Hepatocyte (in vitro differentiated cells): ENCODE measurements at regions not wholly inside any gene's neighbourhood (a gene's known extent, or its start where the extent isn't known, plus 50 kb on each side); places are given as distances from the start of the nearest gene placed in this dataset.

Experiments
- DNase-seq: peaks from one replicate; pipeline ENCODE4 v3.0.0-alpha.2; 2016; ENCODE audit warnings: low spot score
- H2AFZ ChIP-seq: fragments of 200-600 bp; sonication (generic); 2 replicates; pipeline ENCODE4 v1.6.0; 2016; ENCODE audit warnings: antibody characterized with exemption, mild to moderate bottlenecking
- H3K27ac ChIP-seq: fragments of 200-600 bp; sonication (generic); 2 replicates; pipeline ENCODE4 v1.5.1; 2016; ENCODE audit warnings: mild to moderate bottlenecking
- H3K27me3 ChIP-seq: fragments of 200-600 bp; sonication (generic); 2 replicates; pipeline ENCODE4 v1.6.1; 2016
- H3K36me3 ChIP-seq: fragments of 200-600 bp; sonication (generic); replicated peaks from 2 replicates; pipeline ENCODE4 v1.5.1; 2016; ENCODE audit warnings: low read depth; ENCODE audit not compliant: insufficient read depth
- H3K4me1 ChIP-seq: fragments of 200-600 bp; sonication (generic); 2 replicates; pipeline ENCODE4 v1.5.1; 2016; ENCODE audit warnings: mild to moderate bottlenecking, moderate library complexity; ENCODE audit not compliant: insufficient read depth
- H3K4me2 ChIP-seq: fragments of 200-600 bp; sonication (generic); 2 replicates; pipeline ENCODE4 v1.6.0; 2016
- H3K4me3 ChIP-seq: fragments of 200-600 bp; sonication (generic); 2 replicates; pipeline ENCODE4 v1.5.1; 2016; ENCODE audit warnings: mild to moderate bottlenecking
- H3K79me2 ChIP-seq: fragments of 200-600 bp; sonication (generic); 2 replicates; pipeline ENCODE4 v1.6.0; 2017; ENCODE audit warnings: mild to moderate bottlenecking
- H3K9me2 ChIP-seq: fragments of 200-600 bp; sonication (generic); replicated peaks from 2 replicates; pipeline ENCODE4 v1.6.0; 2017; ENCODE audit warnings: mild to moderate bottlenecking; ENCODE audit not compliant: insufficient read depth
- H3K9me3 ChIP-seq: fragments of 200-600 bp; sonication (generic); 2 replicates; pipeline ENCODE4 v1.5.1; 2016; ENCODE audit warnings: low read depth, mild to moderate bottlenecking
- H4K20me1 ChIP-seq: fragments of 200-600 bp; sonication (generic); 2 replicates; pipeline ENCODE4 v1.6.0; 2016; ENCODE audit warnings: mild to moderate bottlenecking; ENCODE audit not compliant: insufficient read depth, poor library complexity, severe bottlenecking
- EZH2 ChIP-seq: fragments of 200-600 bp; sonication (generic); IDR thresholded peaks from 2 replicates; pipeline ENCODE4 v1.6.1; 2016; ENCODE audit warnings: antibody characterized with exemption, mild to moderate bottlenecking, borderline replicate concordance
- EZH2phosphoT487 ChIP-seq: fragments of 200-600 bp; sonication (generic); IDR thresholded peaks from one replicate; pipeline ENCODE4 v1.6.1; 2018; ENCODE audit warnings: antibody characterized with exemption, mild to moderate bottlenecking, low read depth, moderate library complexity; ENCODE audit not compliant: unreplicated experiment, severe bottlenecking
- WGBS: methylation state at CpG from one replicate; pipeline ENCODE4 v1.1.6; 2016; ENCODE audit warnings: low lambda C conversion rate; ENCODE audit errors: missing lambda C conversion rate; 5-methylcytosine and 5-hydroxymethylcytosine counted together
- TF ChIP-seq, protein P1 (sequence below): fragments of 200-600 bp; sonication (generic); IDR thresholded peaks from 2 replicates; pipeline ENCODE4 v1.5.1; 2016; ENCODE audit warnings: antibody characterized with exemption, mild to moderate bottlenecking; ENCODE audit not compliant: poor library complexity

DNA sequence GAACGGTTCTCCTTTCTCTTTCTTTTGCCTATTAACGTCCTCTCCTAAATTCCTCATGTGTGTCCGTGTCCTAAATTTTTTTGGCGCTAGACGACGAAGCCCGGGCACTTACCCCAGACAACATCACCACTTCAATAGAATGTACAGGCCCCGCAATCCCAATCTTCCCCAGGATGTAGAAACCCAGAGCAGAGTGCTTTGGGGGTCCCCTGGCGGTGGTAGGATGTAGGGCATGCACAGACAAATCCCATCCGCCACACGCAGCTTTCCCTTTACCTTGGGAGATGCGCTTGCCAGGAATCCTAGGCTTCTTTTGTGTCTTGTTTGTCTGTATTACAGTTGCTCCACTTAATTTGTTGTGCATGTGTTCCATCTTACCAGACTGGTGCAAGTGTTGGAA is 417.3 kb upstream of the ARID1B start:
- TF ChIP-seq EZH2 (no peak), EZH2phosphoT487 (no peak)
- TF ChIP-seq, protein P1, sequence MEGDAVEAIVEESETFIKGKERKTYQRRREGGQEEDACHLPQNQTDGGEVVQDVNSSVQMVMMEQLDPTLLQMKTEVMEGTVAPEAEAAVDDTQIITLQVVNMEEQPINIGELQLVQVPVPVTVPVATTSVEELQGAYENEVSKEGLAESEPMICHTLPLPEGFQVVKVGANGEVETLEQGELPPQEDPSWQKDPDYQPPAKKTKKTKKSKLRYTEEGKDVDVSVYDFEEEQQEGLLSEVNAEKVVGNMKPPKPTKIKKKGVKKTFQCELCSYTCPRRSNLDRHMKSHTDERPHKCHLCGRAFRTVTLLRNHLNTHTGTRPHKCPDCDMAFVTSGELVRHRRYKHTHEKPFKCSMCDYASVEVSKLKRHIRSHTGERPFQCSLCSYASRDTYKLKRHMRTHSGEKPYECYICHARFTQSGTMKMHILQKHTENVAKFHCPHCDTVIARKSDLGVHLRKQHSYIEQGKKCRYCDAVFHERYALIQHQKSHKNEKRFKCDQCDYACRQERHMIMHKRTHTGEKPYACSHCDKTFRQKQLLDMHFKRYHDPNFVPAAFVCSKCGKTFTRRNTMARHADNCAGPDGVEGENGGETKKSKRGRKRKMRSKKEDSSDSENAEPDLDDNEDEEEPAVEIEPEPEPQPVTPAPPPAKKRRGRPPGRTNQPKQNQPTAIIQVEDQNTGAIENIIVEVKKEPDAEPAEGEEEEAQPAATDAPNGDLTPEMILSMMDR: no peak
- 92% methylated on average over 12 of the region's 12 CpGs for WGBS
- Histone ChIP-seq H3K4me2 (no peak overlapping the region), H3K79me2 (no peaks in the 10 kb centered on the region), H3K4me3 (no peak overlapping the region), H3K9me3 (no peaks in the 10 kb centered on the region), H3K27me3 (no peaks in the 10 kb centered on the region), H2AFZ (no peak overlapping the region), H4K20me1 (no peaks in the 10 kb centered on the region), H3K9me2 (no peaks in the 10 kb centered on the region), H3K4me1 (no peaks in the 10 kb centered on the region), H3K27ac (no peak overlapping the region), H3K36me3 (no peaks in the 10 kb centered on the region)
- DNase-seq: no peak

DNA sequence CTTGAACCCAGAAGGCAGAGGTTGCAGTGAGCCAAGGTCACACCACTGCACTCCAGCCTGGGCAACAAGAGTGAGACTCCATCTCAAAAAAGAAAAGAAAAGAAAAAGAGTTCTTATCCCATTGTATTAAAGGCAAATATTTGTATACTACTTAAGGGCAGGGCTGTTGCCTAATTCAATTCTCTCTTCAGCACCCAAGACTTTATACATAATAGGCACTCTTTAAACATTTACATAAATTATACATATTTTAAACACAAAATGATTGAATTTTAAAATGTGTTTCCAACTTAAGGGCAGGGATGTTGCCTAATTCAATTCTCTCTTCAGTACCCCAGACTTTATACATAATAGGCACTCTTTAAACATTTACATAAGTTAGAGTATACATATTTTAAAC is 424.3 kb upstream of the ARID1B start:
- DNase-seq: no peak
- H3K27ac ChIP-seq: no peak overlapping the region
- H2AFZ ChIP-seq: no peak overlapping the region
- TF ChIP-seq, protein P1: no peak
- TF ChIP-seq EZH2phosphoT487: no peak
- no peaks in the 10 kb centered on the region for H3K27me3 ChIP-seq
- H3K36me3 ChIP-seq: no peaks in the 10 kb centered on the region
- H3K4me2 ChIP-seq: no peak overlapping the region
- no peaks in the 10 kb centered on the region for H3K79me2 ChIP-seq
- no peaks in the 10 kb centered on the region for H4K20me1 ChIP-seq
- no peak overlapping the region for H3K4me3 ChIP-seq
- H3K9me2 ChIP-seq: no peaks in the 10 kb centered on the region
- no peaks in the 10 kb centered on the region for H3K4me1 ChIP-seq
- H3K9me3 ChIP-seq: no peaks in the 10 kb centered on the region

DNA sequence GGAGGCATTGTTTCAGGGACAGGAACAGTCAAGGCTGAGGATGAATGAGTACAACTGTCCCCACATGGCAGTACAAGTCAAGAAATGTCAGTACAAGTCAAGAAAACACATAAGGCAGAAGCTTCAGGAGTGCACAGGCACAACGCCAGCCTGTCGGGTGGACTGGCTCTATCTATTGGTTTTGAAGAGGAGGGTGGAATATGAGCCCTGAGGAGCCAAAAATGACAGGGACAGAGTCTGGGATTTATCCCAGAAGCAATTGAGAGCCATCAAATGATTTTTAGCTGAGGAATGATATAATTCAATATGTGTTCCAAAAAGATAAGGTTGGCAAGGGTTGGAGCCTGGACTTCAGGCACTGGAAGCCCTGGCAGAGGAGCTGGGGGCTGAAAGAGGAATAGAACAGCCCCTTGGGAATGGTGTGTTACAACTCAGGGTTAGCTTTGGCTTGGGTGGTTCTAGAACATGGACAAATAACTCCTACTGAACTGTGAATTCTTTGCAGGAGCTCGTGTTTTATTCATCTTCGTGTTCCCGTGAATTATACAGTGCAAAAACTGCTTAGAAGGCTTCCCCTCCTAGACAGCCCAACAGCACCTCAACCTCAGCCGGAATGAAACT is 425.7 kb upstream of the ARID1B start:
- Histone ChIP-seq H3K27me3 (no peaks in the 10 kb centered on the region), H3K9me2 (no peaks in the 10 kb centered on the region), H3K27ac (no peak overlapping the region), H3K9me3 (no peaks in the 10 kb centered on the region), H2AFZ (no peak overlapping the region), H3K4me3 (no peak overlapping the region), H3K79me2 (no peaks in the 10 kb centered on the region), H4K20me1 (no peaks in the 10 kb centered on the region), H3K4me1 (no peaks in the 10 kb centered on the region), H3K36me3 (no peaks in the 10 kb centered on the region), H3K4me2 (no peak overlapping the region)
- DNase-seq: no peak
- 87% methylated on average over 6 of the region's 6 CpGs for WGBS
- TF ChIP-seq EZH2 (no peak), EZH2phosphoT487 (no peak)
- TF ChIP-seq, protein P1: no peak

DNA sequence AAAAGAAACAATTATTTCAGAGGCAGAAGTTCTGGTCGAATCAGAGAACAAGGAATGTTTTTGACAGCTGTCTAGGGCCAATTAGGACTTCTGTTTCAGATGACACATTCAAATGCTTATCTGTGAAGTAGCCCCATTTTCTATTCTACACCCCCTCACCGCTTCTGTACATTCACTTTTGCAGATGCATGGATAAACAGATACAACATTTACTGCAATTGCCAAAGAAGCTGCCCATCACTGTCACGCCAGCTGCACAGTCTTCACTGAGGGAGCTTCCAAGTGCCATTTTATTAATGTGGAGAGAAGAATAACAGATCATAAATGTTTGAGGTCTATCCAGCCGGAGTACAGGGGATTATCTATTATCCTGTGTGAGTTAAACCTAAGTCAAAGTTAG is 426.8 kb upstream of the ARID1B start:
- Histone ChIP-seq H3K4me1 (no peaks in the 10 kb centered on the region), H4K20me1 (no peaks in the 10 kb centered on the region), H3K9me2 (no peaks in the 10 kb centered on the region), H2AFZ (no peak overlapping the region), H3K79me2 (no peaks in the 10 kb centered on the region), H3K36me3 (no peaks in the 10 kb centered on the region), H3K9me3 (no peaks in the 10 kb centered on the region), H3K4me3 (no peak overlapping the region), H3K27ac (no peak overlapping the region), H3K4me2 (no peak overlapping the region), H3K27me3 (no peaks in the 10 kb centered on the region)
- 77% methylated on average over 4 of the region's 4 CpGs for WGBS
- no peak for DNase-seq
- TF ChIP-seq, protein P1: no peak
- TF ChIP-seq EZH2: no peak
- no peak for TF ChIP-seq EZH2phosphoT487
